B cell (primary cell): ENCODE measurements at regions not wholly inside any gene's neighbourhood (a gene's known extent, or its start where the extent isn't known, plus 50 kb on each side); places are given as distances from the start of the nearest gene placed in this dataset.

Experiments
- EZH2 ChIP-seq: IDR thresholded peaks from 2 replicates; pipeline ENCODE4 v1.6.1; 2012; ENCODE audit warnings: borderline replicate concordance, low read depth, mild to moderate bottlenecking, moderate library complexity, low read length; ENCODE audit not compliant: insufficient read depth, poor library complexity, severe bottlenecking
- TF ChIP-seq, protein P1 (sequence below): fragments of 200-600 bp; IDR thresholded peaks from one replicate; pipeline ENCODE4 v1.8.0; 2022; ENCODE audit warnings: antibody characterized with exemption, mild to moderate bottlenecking

GRCh38 chr1:95503278-95504030 is 269.4 kb downstream of the RWDD3 start:
- TF ChIP-seq, protein P1, sequence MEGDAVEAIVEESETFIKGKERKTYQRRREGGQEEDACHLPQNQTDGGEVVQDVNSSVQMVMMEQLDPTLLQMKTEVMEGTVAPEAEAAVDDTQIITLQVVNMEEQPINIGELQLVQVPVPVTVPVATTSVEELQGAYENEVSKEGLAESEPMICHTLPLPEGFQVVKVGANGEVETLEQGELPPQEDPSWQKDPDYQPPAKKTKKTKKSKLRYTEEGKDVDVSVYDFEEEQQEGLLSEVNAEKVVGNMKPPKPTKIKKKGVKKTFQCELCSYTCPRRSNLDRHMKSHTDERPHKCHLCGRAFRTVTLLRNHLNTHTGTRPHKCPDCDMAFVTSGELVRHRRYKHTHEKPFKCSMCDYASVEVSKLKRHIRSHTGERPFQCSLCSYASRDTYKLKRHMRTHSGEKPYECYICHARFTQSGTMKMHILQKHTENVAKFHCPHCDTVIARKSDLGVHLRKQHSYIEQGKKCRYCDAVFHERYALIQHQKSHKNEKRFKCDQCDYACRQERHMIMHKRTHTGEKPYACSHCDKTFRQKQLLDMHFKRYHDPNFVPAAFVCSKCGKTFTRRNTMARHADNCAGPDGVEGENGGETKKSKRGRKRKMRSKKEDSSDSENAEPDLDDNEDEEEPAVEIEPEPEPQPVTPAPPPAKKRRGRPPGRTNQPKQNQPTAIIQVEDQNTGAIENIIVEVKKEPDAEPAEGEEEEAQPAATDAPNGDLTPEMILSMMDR, result no peak
- TF ChIP-seq EZH2, result no peak
